IMR-90 (cell line): ENCODE measurements at regions not wholly inside any gene's neighbourhood (a gene's known extent, or its start where the extent isn't known, plus 50 kb on each side); places are given as distances from the start of the nearest gene placed in this dataset.

Source experiments
- BHLHE40 ChIP-seq: fragments of 150-350 bp; IDR thresholded peaks from 2 replicates; pipeline ENCODE4 v1.6.1; 2016; ENCODE audit warnings: mild to moderate bottlenecking, low read depth, low read length
- CHD1 ChIP-seq: IDR thresholded peaks from 2 replicates; pipeline ENCODE4 v1.6.1; 2012; ENCODE audit warnings: low read depth, low read length, improper control_type of control experiment
- MAFK ChIP-seq: IDR thresholded peaks from 2 replicates; pipeline ENCODE4 v1.6.1; 2012; ENCODE audit warnings: low read depth, low read length, improper control_type of control experiment
- MAZ ChIP-seq: IDR thresholded peaks from 2 replicates; pipeline ENCODE4 v1.6.1; 2012; ENCODE audit warnings: low read depth, mild to moderate bottlenecking, low read length, improper control_type of control experiment, moderate library complexity, borderline replicate concordance
- MXI1 ChIP-seq: IDR thresholded peaks from 2 replicates; pipeline ENCODE4 v1.6.1; 2012; ENCODE audit warnings: low read depth, mild to moderate bottlenecking, low read length, moderate library complexity, borderline replicate concordance
- POLR2A ChIP-seq: IDR thresholded peaks from 2 replicates; pipeline ENCODE4 v1.6.1; 2012; ENCODE audit warnings: mild to moderate bottlenecking, low read depth, low read length
- RAD21 ChIP-seq: IDR thresholded peaks from 2 replicates; pipeline ENCODE4 v1.6.1; 2012; ENCODE audit warnings: low read length, improper control_type of control experiment
- RCOR1 ChIP-seq: IDR thresholded peaks from 2 replicates; pipeline ENCODE4 v1.6.1; 2012; ENCODE audit warnings: mild to moderate bottlenecking, low read length, improper control_type of control experiment; ENCODE audit not compliant: insufficient replicate concordance
- SMC3 ChIP-seq: fragments of 150-350 bp; IDR thresholded peaks from 2 replicates; pipeline ENCODE4 v1.6.1; 2016; ENCODE audit warnings: low read depth, mild to moderate bottlenecking, antibody characterized with exemption, low read length, moderate library complexity
- TF ChIP-seq, protein P1 (sequence below): fragments of 150-350 bp; IDR thresholded peaks from 2 replicates; pipeline ENCODE4 v1.6.1; 2016; ENCODE audit warnings: low read depth, mild to moderate bottlenecking, low read length, moderate library complexity, borderline replicate concordance
- TF ChIP-seq, protein P2 (sequence below): conservative IDR thresholded peaks from 2 replicates; pipeline ENCODE4 v1.5.1; 2012; ENCODE audit warnings: mild to moderate bottlenecking, low read depth, low read length, improper control_type of control experiment

DNA sequence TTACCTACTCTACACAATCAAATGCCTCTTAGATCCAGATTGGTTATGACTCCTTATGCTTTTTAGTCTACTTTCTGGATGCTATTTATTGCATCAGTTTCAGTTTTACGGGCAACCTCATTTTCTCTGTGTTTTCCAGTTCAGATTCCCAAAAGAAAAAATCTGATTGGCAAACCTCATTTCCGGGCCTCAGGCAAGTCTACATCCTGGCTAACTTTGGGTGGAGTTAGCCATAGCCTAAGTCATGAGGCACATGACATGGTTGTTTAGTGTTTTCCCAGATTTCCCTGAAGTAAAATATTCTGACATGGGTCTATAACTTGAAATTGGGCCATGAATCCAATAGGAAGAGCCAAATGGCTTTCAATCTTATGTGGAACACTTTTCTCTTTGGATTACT is 339.7 kb downstream of the NUAK1 start:
- TF ChIP-seq MXI1 (no peak), CHD1 (no peak), RCOR1 (no peak), POLR2A (no peak), RAD21 (no peak), BHLHE40 (no peak), SMC3 (no peak), MAFK (no peak), MAZ (no peak)
- TF ChIP-seq, protein P1, sequence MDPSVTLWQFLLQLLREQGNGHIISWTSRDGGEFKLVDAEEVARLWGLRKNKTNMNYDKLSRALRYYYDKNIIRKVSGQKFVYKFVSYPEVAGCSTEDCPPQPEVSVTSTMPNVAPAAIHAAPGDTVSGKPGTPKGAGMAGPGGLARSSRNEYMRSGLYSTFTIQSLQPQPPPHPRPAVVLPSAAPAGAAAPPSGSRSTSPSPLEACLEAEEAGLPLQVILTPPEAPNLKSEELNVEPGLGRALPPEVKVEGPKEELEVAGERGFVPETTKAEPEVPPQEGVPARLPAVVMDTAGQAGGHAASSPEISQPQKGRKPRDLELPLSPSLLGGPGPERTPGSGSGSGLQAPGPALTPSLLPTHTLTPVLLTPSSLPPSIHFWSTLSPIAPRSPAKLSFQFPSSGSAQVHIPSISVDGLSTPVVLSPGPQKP, result no peak
- TF ChIP-seq, protein P2, sequence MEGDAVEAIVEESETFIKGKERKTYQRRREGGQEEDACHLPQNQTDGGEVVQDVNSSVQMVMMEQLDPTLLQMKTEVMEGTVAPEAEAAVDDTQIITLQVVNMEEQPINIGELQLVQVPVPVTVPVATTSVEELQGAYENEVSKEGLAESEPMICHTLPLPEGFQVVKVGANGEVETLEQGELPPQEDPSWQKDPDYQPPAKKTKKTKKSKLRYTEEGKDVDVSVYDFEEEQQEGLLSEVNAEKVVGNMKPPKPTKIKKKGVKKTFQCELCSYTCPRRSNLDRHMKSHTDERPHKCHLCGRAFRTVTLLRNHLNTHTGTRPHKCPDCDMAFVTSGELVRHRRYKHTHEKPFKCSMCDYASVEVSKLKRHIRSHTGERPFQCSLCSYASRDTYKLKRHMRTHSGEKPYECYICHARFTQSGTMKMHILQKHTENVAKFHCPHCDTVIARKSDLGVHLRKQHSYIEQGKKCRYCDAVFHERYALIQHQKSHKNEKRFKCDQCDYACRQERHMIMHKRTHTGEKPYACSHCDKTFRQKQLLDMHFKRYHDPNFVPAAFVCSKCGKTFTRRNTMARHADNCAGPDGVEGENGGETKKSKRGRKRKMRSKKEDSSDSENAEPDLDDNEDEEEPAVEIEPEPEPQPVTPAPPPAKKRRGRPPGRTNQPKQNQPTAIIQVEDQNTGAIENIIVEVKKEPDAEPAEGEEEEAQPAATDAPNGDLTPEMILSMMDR, result no peak
